SK-N-SH treated with all-trans-retinoic acid at 6 μM for 48 hours (cell line): ENCODE measurements at regions not wholly inside any gene's neighbourhood (a gene's known extent, or its start where the extent isn't known, plus 50 kb on each side); places are given as distances from the start of the nearest gene placed in this dataset.

Experiments
- ATAC-seq: fragments of 200-7000 bp; cut with Tn5 transposase; 3 replicates; pipeline ENCODE4 v1.9.1; 2020; ENCODE audit warnings: mild to moderate bottlenecking, moderate library complexity
- ARNTL ChIP-seq: fragments of 450-650 bp; formaldehyde crosslinking; IDR thresholded peaks from 2 replicates; pipeline ENCODE4 v1.5.0; 2020; ENCODE audit warnings: low read depth, mild to moderate bottlenecking, moderate library complexity, borderline replicate concordance
- BACH2 ChIP-seq: fragments of 250-450 bp; sonication (Bioruptor Pico); IDR thresholded peaks from 2 replicates; pipeline ENCODE4 v1.9.0; 2021; ENCODE audit warnings: mild to moderate bottlenecking, borderline replicate concordance
- CREB5 ChIP-seq: fragments of 250-450 bp; sonication (Bioruptor Pico); IDR thresholded peaks from 2 replicates; pipeline ENCODE4 v1.5.1; 2020; ENCODE audit warnings: low read depth, mild to moderate bottlenecking, moderate library complexity
- CSDC2 ChIP-seq: fragments of 250-450 bp; sonication (Bioruptor Pico); IDR thresholded peaks from 2 replicates; pipeline ENCODE4 v1.5.0; 2020; ENCODE audit warnings: mild to moderate bottlenecking, moderate library complexity
- CSRNP3 ChIP-seq: fragments of 250-450 bp; sonication (Bioruptor Pico); IDR thresholded peaks from 2 replicates; pipeline ENCODE4 v1.5.1; 2021; ENCODE audit warnings: mild to moderate bottlenecking, moderate library complexity
- ESRRG ChIP-seq: fragments of 250-450 bp; sonication (Bioruptor Pico); IDR thresholded peaks from 2 replicates; pipeline ENCODE4 v1.6.1; 2021; ENCODE audit warnings: mild to moderate bottlenecking
- GLIS3 ChIP-seq: fragments of 250-450 bp; sonication (Bioruptor Pico); IDR thresholded peaks from 2 replicates; pipeline ENCODE4 v1.5.0; 2020; ENCODE audit warnings: mild to moderate bottlenecking, moderate library complexity
- ISL1 ChIP-seq: fragments of 250-450 bp; sonication (Bioruptor Pico); IDR thresholded peaks from 2 replicates; pipeline ENCODE4 v2.1.2; 2022; ENCODE audit warnings: mild to moderate bottlenecking, moderate library complexity
- OSR1 ChIP-seq: fragments of 250-450 bp; sonication (Bioruptor Pico); IDR thresholded peaks from 2 replicates; pipeline ENCODE4 v1.8.0; 2022; ENCODE audit warnings: moderate library complexity, mild to moderate bottlenecking, inconsistent platforms
- PATZ1 ChIP-seq: fragments of 250-450 bp; sonication (Bioruptor Pico); IDR thresholded peaks from 2 replicates; pipeline ENCODE4 v1.8.0; 2020; ENCODE audit warnings: mild to moderate bottlenecking, moderate library complexity, borderline replicate concordance
- POU6F1 ChIP-seq: fragments of 250-450 bp; sonication (Bioruptor Pico); IDR thresholded peaks from 2 replicates; pipeline ENCODE4 v1.8.0; 2021; ENCODE audit warnings: low read depth, mild to moderate bottlenecking, moderate library complexity, borderline replicate concordance
- PPARA ChIP-seq: fragments of 250-450 bp; sonication (Bioruptor Pico); IDR thresholded peaks from 2 replicates; pipeline ENCODE4 v1.5.0; 2020; ENCODE audit warnings: mild to moderate bottlenecking, borderline replicate concordance
- RARB ChIP-seq: fragments of 250-450 bp; sonication (Bioruptor Pico); IDR thresholded peaks from 2 replicates; pipeline ENCODE4 v1.8.0; 2021; ENCODE audit warnings: mild to moderate bottlenecking, moderate library complexity
- SNAI2 ChIP-seq: fragments of 250-450 bp; sonication (Bioruptor Pico); IDR thresholded peaks from 2 replicates; pipeline ENCODE4 v1.5.0; 2020; ENCODE audit warnings: mild to moderate bottlenecking, moderate library complexity
- TCF4 ChIP-seq: fragments of 250-450 bp; sonication (Bioruptor Pico); IDR thresholded peaks from 2 replicates; pipeline ENCODE4 v1.8.0; 2021; ENCODE audit warnings: mild to moderate bottlenecking, moderate library complexity, borderline replicate concordance
- TOX ChIP-seq: fragments of 250-450 bp; sonication (Bioruptor Pico); IDR thresholded peaks from 2 replicates; pipeline ENCODE4 v1.8.0; 2021; ENCODE audit warnings: mild to moderate bottlenecking, moderate library complexity, borderline replicate concordance
- TSHZ2 ChIP-seq: fragments of 250-450 bp; sonication (Bioruptor Pico); IDR thresholded peaks from 2 replicates; pipeline ENCODE4 v1.5.0; 2020; ENCODE audit warnings: mild to moderate bottlenecking, moderate library complexity
- ZC3H10 ChIP-seq: fragments of 250-450 bp; sonication (Bioruptor Pico); IDR thresholded peaks from 2 replicates; pipeline ENCODE4 v1.5.1; 2021; ENCODE audit warnings: mild to moderate bottlenecking, moderate library complexity
- ZFP3 ChIP-seq: fragments of 250-450 bp; sonication (Bioruptor Pico); IDR thresholded peaks from 2 replicates; pipeline ENCODE4 v1.5.0; 2020; ENCODE audit warnings: mild to moderate bottlenecking, moderate library complexity
- ZFP30 ChIP-seq: fragments of 450-650 bp; formaldehyde crosslinking; IDR thresholded peaks from 2 replicates; pipeline ENCODE4 v1.5.0; 2022; ENCODE audit warnings: mild to moderate bottlenecking, moderate library complexity
- ZNF565 ChIP-seq: fragments of 450-650 bp; formaldehyde crosslinking; conservative IDR thresholded peaks from 2 replicates; pipeline ENCODE4 v1.5.0; 2020; ENCODE audit warnings: low read depth, mild to moderate bottlenecking, moderate library complexity
- ZNF70 ChIP-seq: fragments of 450-650 bp; formaldehyde crosslinking; IDR thresholded peaks from 2 replicates; pipeline ENCODE4 v1.5.0; 2020; ENCODE audit warnings: mild to moderate bottlenecking, moderate library complexity
- ZNF8 ChIP-seq: fragments of 450-650 bp; formaldehyde crosslinking; IDR thresholded peaks from 2 replicates; pipeline ENCODE4 v1.5.0; 2020; ENCODE audit warnings: mild to moderate bottlenecking, moderate library complexity

GRCh38 chr18:22658318-22658717, 240.6 kb upstream of the CTAGE1 start:
- TF ChIP-seq ZNF565 (CRISPR knock-in tag) = no peak
- no peak for TF ChIP-seq ZNF8 (CRISPR knock-in tag)
- no peak for TF ChIP-seq ZNF70 (CRISPR knock-in tag)
- TF ChIP-seq TCF4 (CRISPR knock-in tag) = no peak
- no peak for ATAC-seq

GRCh38 chr18:22663378-22663777, 245.7 kb upstream of the CTAGE1 start:
- no peak for ATAC-seq
- TF ChIP-seq ESRRG (CRISPR knock-in tag) = no peak
- no peak for TF ChIP-seq SNAI2 (CRISPR knock-in tag)
- no peak for TF ChIP-seq CREB5 (CRISPR knock-in tag)
- TF ChIP-seq TSHZ2 (CRISPR knock-in tag) = no peak

GRCh38 chr18:22666411-22666940, 248.8 kb upstream of the CTAGE1 start:
- no peak for ATAC-seq
- no peak for TF ChIP-seq ISL1 (CRISPR knock-in tag)
- TF ChIP-seq CREB5 (CRISPR knock-in tag) = no peak
- no peak for TF ChIP-seq TSHZ2 (CRISPR knock-in tag)
- TF ChIP-seq PATZ1 (CRISPR knock-in tag) = no peak
- no peak for TF ChIP-seq ZC3H10 (CRISPR knock-in tag)
- TF ChIP-seq PPARA (CRISPR knock-in tag) = no peak
- TF ChIP-seq TCF4 (CRISPR knock-in tag) = no peak
- no peak for TF ChIP-seq CSRNP3 (CRISPR knock-in tag)
- no peak for TF ChIP-seq BACH2 (CRISPR knock-in tag)
- no peak for TF ChIP-seq ZFP3 (CRISPR knock-in tag)
- TF ChIP-seq RARB (CRISPR knock-in tag) = no peak
- no peak for TF ChIP-seq CSDC2 (CRISPR knock-in tag)
- no peak for TF ChIP-seq TOX
- no peak for TF ChIP-seq ZNF565 (CRISPR knock-in tag)
- no peak for TF ChIP-seq OSR1 (CRISPR knock-in tag)
- TF ChIP-seq POU6F1 (CRISPR knock-in tag) = no peak
- no peak for TF ChIP-seq ZNF8 (CRISPR knock-in tag)
- no peak for TF ChIP-seq ZFP30 (CRISPR knock-in tag)
- no peak for TF ChIP-seq ARNTL (CRISPR knock-in tag)
- TF ChIP-seq GLIS3 (CRISPR knock-in tag) = no peak
